Keratinocyte (primary cell): ENCODE measurements at regions not wholly inside any gene's neighbourhood (a gene's known extent, or its start where the extent isn't known, plus 50 kb on each side); places are given as distances from the start of the nearest gene placed in this dataset.

Source experiments
- DNase-seq: peaks from one replicate; pipeline ENCODE4 v3.0.0-alpha.2; 2011; ENCODE audit warnings: low read depth, missing footprints, low spot score
- FAIRE-seq: peaks from 2 replicates; lab custom pipeline; 2011; peaks lifted over from hg19 to GRCh38; lab: Jason Lieb, UNC
- H2AFZ ChIP-seq: 2 replicates; pipeline ENCODE4 v1.6.0; 2012; ENCODE audit warnings: low read length, control low read depth, inconsistent platforms; ENCODE audit not compliant: control insufficient read depth
- H3K27ac ChIP-seq: 2 replicates; pipeline ENCODE4 v1.5.1; 2011; ENCODE audit warnings: low read length; ENCODE audit not compliant: control insufficient read depth, insufficient read depth
- H3K27me3 ChIP-seq: 3 replicates; pipeline ENCODE4 v1.6.0; 2011; ENCODE audit warnings: low read length; ENCODE audit not compliant: control insufficient read depth, insufficient read depth; ENCODE audit errors: extremely low read depth
- H3K36me3 ChIP-seq, 2 experiments: 2 replicates in 1 of 2; 3 replicates in 1 of 2; pipeline ENCODE4 v1.5.1; 2011; ENCODE audit warnings: low read length in 2 of 2, mild to moderate bottlenecking in 1 of 2; ENCODE audit not compliant: control insufficient read depth in 2 of 2, insufficient read depth in 2 of 2; ENCODE audit errors: extremely low read depth in 1 of 2
- H3K4me1 ChIP-seq: 3 replicates; pipeline ENCODE4 v1.5.1; 2011; ENCODE audit warnings: low read length; ENCODE audit not compliant: control insufficient read depth, insufficient read depth; ENCODE audit errors: extremely low read depth
- H3K4me2 ChIP-seq: 3 replicates; pipeline ENCODE4 v1.6.0; 2011; ENCODE audit warnings: low read depth, low read length; ENCODE audit not compliant: control insufficient read depth, insufficient read depth; ENCODE audit errors: extremely low read depth
- H3K4me3 ChIP-seq, 3 experiments: fragments of 200-600 bp in 1 of 3; sonication (generic) in 1 of 3; 2 replicates in 2 of 3; 3 replicates in 1 of 3; pipeline ENCODE4 v1.5.1; 2011 to 2016; ENCODE audit warnings: low read length in 3 of 3, mild to moderate bottlenecking in 3 of 3, control low read depth in 2 of 3, inconsistent platforms in 1 of 3, low read depth in 1 of 3, mixed read lengths in 1 of 3, mixed run types in 1 of 3, moderate library complexity in 1 of 3; ENCODE audit not compliant: control insufficient read depth in 2 of 3, insufficient read depth in 2 of 3; ENCODE audit errors: extremely low read depth in 1 of 3
- H3K79me2 ChIP-seq: 2 replicates; pipeline ENCODE4 v1.6.0; 2012; ENCODE audit warnings: low read length; ENCODE audit not compliant: control insufficient read depth, insufficient read depth
- H3K9ac ChIP-seq: 3 replicates; pipeline ENCODE4 v1.6.0; 2011; ENCODE audit warnings: low read length; ENCODE audit not compliant: control insufficient read depth, insufficient read depth; ENCODE audit errors: extremely low read depth
- H3K9me1 ChIP-seq: 3 replicates; pipeline ENCODE4 v1.6.0; 2011; ENCODE audit warnings: low read length; ENCODE audit not compliant: control insufficient read depth, insufficient read depth; ENCODE audit errors: extremely low read depth
- H3K9me3 ChIP-seq: 2 replicates; pipeline ENCODE4 v1.5.1; 2012; ENCODE audit warnings: low read depth, low read length; ENCODE audit not compliant: control insufficient read depth
- H4K20me1 ChIP-seq: 3 replicates; pipeline ENCODE4 v1.6.0; 2011; ENCODE audit warnings: low read length; ENCODE audit not compliant: control insufficient read depth, insufficient read depth; ENCODE audit errors: extremely low read depth
- CTCF ChIP-seq, 3 experiments: IDR thresholded peaks in 1 of 3; conservative IDR thresholded peaks in 1 of 3; optimal IDR thresholded peaks in 1 of 3; 2 replicates in 2 of 3; 3 replicates in 1 of 3; pipeline versions ENCODE3 to v1.5.1; 2011; ENCODE audit warnings: low read length in 3 of 3, mild to moderate bottlenecking in 3 of 3, moderate library complexity in 2 of 3, control low read depth in 1 of 3, inconsistent platforms in 1 of 3; ENCODE audit not compliant: insufficient read depth in 2 of 3; ENCODE audit errors: extremely low read depth in 1 of 3
- EZH2 ChIP-seq: IDR thresholded peaks from one replicate; pipeline ENCODE4 v1.6.1; 2012; ENCODE audit warnings: inconsistent platforms, mild to moderate bottlenecking, low read length, moderate library complexity
- dilution Hi-C: fragments of 300-500 bp; cut with MboI; formaldehyde crosslinking; loops from one replicate; pipeline ENCODE4 v1.7.0; 2020; ENCODE audit warnings: low sequenced_read_pairs; ENCODE audit not compliant: extremely low pct_ligation_motif_present

- Histone ChIP-seq H4K20me1 (no peaks in the 10 kb centered on the region), H3K9me3 (no peaks in the 10 kb centered on the region), H3K9ac (no peak overlapping the region), H3K36me3 (no peaks in the 10 kb centered on the region), H3K4me2 (no peak overlapping the region), H3K9me1 (no peaks in the 10 kb centered on the region), H2AFZ (no peak overlapping the region), H3K79me2 (no peaks in the 10 kb centered on the region), H3K27ac (no peak overlapping the region), H3K27me3 (no peaks in the 10 kb centered on the region), H3K4me1 (peaks cover 4% of the 10 kb centered on the region), H3K4me3 (no peak overlapping the region)
- DNase-seq = no peak
- FAIRE-seq = no peak
- dilution Hi-C loops = no loop called here
- TF ChIP-seq CTCF (optimal IDR thresholded peaks at IDR 0.05 in 1 of 3, IDR thresholded peaks at IDR 0.05 in 1 of 3, conservative IDR thresholded peaks at IDR 0.05 in 1 of 3; ENCODE audit: extremely low read depth in 1 of 3, insufficient read depth in 2 of 3, low read length in 3 of 3) (no peak), EZH2 (no peak)
These were observed 128.3 kb upstream of the KLF3 start for GRCh38 chr4:38535717-38536116.

- DNase-seq = no peak
- Histone ChIP-seq H3K9me3 (no peaks in the 10 kb centered on the region), H3K36me3 (no peaks in the 10 kb centered on the region), H4K20me1 (no peaks in the 10 kb centered on the region), H2AFZ (no peak overlapping the region), H3K27ac (no peak overlapping the region), H3K4me3 (no peak overlapping the region), H3K4me1 (peaks cover 4% of the 10 kb centered on the region), H3K9ac (no peak overlapping the region), H3K27me3 (no peaks in the 10 kb centered on the region), H3K79me2 (no peaks in the 10 kb centered on the region), H3K9me1 (no peaks in the 10 kb centered on the region), H3K4me2 (no peak overlapping the region)
- dilution Hi-C loops = no loop called here
- TF ChIP-seq CTCF (optimal IDR thresholded peaks at IDR 0.05 in 1 of 3, IDR thresholded peaks at IDR 0.05 in 1 of 3, conservative IDR thresholded peaks at IDR 0.05 in 1 of 3; ENCODE audit: extremely low read depth in 1 of 3, insufficient read depth in 2 of 3, low read length in 3 of 3) (no peak), EZH2 (no peak)
- no peak for FAIRE-seq
These were observed 127.3 kb upstream of the KLF3 start for GRCh38 chr4:38536716-38537115.
